PC-3 (cell line): ENCODE measurements at regions not wholly inside any gene's neighbourhood (a gene's known extent, or its start where the extent isn't known, plus 50 kb on each side); places are given as distances from the start of the nearest gene placed in this dataset.

Experiments used
- CTCF ChIP-seq: fragments of 300-600 bp; sonication (generic); conservative IDR thresholded peaks from 2 replicates; pipeline ENCODE4 v1.5.1; 2017; ENCODE audit warnings: antibody characterized with exemption, low read depth, mild to moderate bottlenecking, low read length
- EZH2 ChIP-seq: fragments of 300-600 bp; sonication (generic); IDR thresholded peaks from one replicate; pipeline ENCODE4 v1.6.1; 2017; ENCODE audit warnings: antibody characterized with exemption, mild to moderate bottlenecking, low read length; ENCODE audit not compliant: unreplicated experiment

- TF ChIP-seq CTCF (no peak), EZH2 (no peak)
These were observed 367.7 kb downstream of the PRELID2 start for GRCh38 chr5:145467446-145467845.
